NB4 (cell line): ENCODE measurements at regions not wholly inside any gene's neighbourhood (a gene's known extent, or its start where the extent isn't known, plus 50 kb on each side); places are given as distances from the start of the nearest gene placed in this dataset.

Experiments
- CTCF ChIP-seq: IDR thresholded peaks from one replicate; pipeline ENCODE4 v1.5.1; 2012; ENCODE audit warnings: low read depth, low read length
- MAX ChIP-seq: IDR thresholded peaks from 2 replicates; pipeline ENCODE4 v1.6.1; 2011; ENCODE audit warnings: low read depth, low read length
- MYC ChIP-seq: IDR thresholded peaks from 2 replicates; pipeline ENCODE4 v1.6.1; 2011; ENCODE audit warnings: low read depth, low read length
- POLR2A ChIP-seq: IDR thresholded peaks from 2 replicates; pipeline ENCODE4 v1.6.1; 2011; ENCODE audit warnings: mild to moderate bottlenecking; ENCODE audit not compliant: insufficient read length; ENCODE audit errors: extremely low read depth

- TF ChIP-seq CTCF (no peak), MAX (no peak), POLR2A (no peak), MYC (no peak)
These were observed 377.7 kb downstream of the NUAK1 start for GRCh38 chr12:105761075-105761474.
